ENCODE measurements at regions not wholly inside any gene's neighbourhood (a gene's known extent, or its start where the extent isn't known, plus 50 kb on each side); places are given as distances from the start of the nearest gene placed in this dataset.
"Not testable (repeated sequence)": the region's sequence is repeated elsewhere in the genome, so short reads cannot be mapped to it uniquely, and the experiment has no call there.

DNA sequence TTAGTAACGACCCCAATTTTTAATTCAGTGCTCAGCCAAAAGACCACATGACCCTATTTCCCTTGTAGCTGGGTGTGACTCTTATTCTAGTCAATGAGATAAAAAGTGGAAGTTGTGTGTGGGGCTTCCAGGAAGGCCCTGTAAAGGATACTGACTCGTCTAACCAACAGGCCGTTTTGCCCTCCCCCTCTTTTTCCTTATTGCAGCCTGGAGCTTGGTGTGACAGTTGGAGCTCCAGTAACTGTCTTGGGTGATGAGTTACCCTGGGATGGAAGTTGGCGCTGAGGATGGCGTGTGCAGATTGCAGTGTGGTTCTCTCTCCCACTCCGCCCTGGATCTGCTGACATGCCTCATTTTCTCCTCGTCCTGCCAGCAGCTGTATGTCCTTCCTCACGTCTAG is 209.3 kb upstream of the PROK2 start:
- no peak for DNase-seq (ENCODE audit: low spot score)

DNA sequence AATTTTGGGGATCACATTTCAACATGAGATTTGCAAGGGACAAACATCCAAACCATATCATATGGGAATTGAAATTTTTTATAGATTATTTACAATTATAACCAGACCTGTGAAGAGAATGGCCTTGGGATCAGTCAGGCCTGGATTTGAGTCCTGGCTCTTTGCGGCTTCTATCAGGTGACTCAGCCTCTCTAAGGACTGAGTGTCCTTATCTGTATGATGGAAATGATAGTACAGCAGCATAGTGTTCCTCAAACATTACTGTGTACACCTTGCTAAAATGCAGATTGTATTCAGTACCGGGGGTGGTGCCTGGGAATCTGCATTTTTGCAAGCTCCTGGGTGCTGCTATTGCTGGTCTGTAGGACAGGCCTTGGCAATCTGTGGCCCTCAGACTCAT is 206.7 kb upstream of the PROK2 start:
- DNase-seq (ENCODE audit: low spot score), result no peak

DNA sequence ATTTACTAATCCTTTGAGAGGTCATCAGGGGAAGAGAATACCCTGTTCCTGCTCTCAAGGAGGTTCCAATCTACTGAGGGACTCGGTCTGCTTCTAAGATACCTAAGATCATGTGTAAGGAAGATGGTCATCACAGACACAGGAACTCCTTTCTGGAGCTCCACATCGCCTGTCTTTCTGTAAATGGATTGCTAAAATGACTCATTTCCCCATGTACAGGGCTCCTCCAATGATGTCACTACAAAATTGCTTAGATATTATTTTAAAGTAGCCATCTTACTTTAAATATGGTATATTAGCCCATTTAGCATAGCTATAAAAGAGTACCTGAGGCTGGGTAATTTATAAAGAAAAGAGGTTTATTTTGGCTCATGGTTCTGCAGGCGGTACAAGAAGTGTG is 206.1 kb upstream of the PROK2 start:
- DNase-seq (ENCODE audit: low spot score), result no peak

GRCh38 chr3:71990545-71990944 is 205.6 kb upstream of the PROK2 start:
- no peak for DNase-seq (ENCODE audit: low spot score)

DNA sequence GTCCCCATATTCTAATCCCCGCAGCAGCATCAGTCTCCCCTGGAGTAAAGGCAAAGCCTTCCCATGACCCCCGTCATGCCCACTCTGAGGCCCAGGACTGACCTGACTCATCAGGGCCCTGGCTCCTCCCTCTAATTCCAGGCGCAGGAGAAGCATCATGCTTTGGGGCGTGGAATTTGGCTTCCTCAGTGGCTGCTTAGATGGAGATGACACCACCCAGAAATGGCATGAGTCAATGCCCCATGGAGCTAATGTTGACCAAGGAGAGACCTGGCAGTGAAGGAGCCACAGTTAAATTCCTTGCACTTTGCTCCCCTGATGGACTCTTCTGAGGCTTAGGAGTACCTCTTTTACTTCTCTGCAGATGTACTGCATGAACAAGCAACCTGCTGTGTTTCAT is 204.2 kb upstream of the PROK2 start:
- DNase-seq (ENCODE audit: low spot score), result no peak

DNA sequence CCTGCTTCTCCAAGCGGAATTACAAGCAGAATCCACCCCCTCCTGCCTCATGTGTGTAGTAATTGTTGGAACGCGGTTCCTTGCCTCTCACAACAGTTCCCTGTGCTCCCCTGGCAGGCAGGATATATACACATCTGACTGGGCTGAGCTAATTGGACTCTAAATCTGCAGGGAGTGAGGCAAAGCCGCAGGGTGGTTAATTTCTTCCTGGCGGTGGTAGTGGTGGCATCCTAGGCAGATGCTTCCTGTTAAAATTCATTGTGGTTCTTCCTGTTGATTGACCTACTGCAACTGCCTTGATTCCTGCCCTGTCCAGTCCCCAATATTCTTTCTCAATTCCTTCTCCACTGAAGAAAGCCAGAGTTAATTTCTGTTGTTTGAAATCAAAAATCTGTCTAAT is 202.9 kb upstream of the PROK2 start:
- no peak for DNase-seq (ENCODE audit: low spot score)

DNA sequence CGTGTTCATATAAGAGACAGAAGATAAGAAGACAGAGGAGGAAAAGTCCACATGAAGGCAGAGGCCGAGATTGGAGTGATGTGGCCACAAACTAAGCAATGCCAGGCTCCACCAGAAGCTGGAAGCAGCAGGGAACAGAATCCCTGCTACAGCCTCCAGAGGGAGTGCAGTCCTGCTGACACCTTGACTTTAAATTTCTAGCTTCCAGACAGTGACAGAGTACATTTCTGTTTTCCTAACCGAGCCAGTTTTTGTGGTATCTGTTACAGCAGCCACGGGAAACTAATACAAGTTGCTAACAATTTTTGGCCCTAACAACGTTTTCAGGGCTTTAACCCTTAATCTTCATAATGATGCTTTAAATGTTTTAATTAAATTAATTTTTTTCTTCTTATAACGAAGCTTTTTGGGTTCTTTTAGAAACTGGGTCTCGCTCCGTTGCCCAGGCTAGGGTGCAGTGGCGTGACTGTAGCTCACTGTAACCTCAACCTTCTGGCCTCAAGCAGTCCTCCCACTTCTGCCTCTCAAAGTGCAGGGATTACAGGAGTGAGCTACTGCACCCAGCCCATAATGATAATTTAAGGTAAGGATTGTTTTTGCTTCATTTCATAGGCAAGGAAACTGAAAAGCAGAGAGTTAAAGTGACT is 202.3 kb upstream of the PROK2 start:
- no peak for DNase-seq (ENCODE audit: low spot score)

DNA sequence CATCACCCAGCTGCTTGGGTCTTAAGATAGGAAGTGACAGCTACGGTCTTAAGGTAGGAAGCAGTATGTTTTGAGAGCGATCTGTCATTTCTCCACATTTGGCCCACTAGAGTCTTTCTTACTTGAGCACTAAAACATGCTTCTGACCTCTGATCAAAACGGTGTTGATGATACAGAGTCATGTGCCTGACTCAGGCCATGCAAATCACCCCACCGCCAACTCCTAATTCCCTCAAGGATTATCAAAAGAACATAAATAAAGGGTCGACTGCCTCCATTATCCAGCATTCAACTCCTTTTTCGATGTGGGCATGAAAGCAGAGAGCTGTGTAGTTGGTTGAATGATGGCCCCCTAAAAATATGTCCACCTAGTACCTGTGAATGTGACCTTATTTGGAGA is 201.7 kb upstream of the PROK2 start:
- DNase-seq (ENCODE audit: low spot score), result no peak

- DNase-seq (ENCODE audit: low spot score), result no peak
Observed at GRCh38 chr3:71984843-71985613, 200.1 kb upstream of the PROK2 start.

- no peak for DNase-seq (ENCODE audit: low spot score)
Observed at GRCh38 chr3:71983694-71984093, 198.7 kb upstream of the PROK2 start.

DNA sequence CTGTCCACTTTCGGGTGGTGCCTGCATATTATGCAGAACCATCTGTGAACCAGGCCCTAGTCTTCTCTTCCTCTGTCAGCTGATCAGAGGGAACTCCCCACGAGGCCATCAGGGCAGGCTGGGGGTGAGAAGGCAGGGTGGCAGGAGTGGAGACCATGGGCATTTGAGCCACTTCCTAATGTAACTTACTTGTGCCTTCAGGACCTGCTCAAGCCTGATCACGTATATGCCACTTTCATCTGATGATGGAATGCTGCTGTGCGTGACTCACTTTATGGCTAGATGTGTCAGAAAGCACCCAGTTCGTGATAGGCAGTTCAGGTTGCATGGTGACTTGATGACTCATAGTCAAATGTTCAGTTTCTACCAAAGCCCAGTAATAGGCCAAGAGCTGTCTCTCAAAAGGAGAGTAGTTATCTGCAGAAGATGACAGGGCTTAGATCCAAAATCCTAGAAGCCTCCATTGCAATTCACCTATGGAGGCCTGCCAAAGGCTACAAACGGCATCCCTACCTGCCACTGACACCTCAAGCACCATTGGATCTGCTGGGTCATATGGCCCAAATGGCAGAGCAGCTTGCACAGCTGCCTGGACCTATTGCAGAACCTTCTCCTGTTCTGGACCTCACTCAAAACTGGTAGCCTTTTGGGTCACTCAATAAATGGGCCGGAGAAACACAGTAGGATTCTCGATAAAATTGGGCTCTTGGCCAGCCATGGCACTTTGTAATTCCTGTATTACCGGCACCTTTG is 197.7 kb upstream of the PROK2 start:
- DNase-seq (ENCODE audit: low spot score), result not testable (repeated sequence)

- DNase-seq (ENCODE audit: low spot score), result no peak
Observed at GRCh38 chr3:71979175-71979574, 194.2 kb upstream of the PROK2 start.

DNA sequence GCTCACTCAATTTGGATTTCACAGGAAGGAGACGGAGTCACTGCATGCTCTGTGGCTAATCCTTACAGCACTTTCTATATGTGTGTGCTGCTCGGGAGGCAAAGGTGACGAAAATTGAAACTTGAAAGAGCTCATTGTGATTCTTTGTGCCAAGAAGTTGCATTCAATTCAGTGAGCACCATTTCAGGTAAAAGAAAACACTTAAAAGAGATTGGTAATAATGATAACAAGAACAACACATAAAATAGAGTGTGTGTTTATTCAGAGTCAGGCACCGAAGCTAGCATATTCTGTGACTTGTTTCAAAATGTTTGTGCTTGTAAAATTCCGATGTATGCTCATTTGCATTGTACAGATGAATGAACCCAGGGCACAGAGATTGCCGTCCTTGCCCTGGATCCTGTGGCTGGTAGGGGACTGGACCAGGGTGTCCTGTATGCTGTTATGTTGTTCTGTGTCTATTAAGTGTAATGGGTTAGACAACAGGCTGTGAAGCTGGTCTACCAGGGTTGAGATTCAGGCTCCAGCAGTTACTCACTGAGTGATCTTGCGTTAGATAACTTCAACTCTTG is 193.3 kb upstream of the PROK2 start:
- DNase-seq (ENCODE audit: low spot score), result no peak

GRCh38 chr3:71977525-71977924 is 192.6 kb upstream of the PROK2 start:
- no peak for DNase-seq (ENCODE audit: low spot score)

GRCh38 chr3:71975573-71975972 is 190.6 kb upstream of the PROK2 start:
- DNase-seq (ENCODE audit: low spot score), result no peak

GRCh38 chr3:71974786-71975185 is 189.8 kb upstream of the PROK2 start:
- no peak for DNase-seq (ENCODE audit: low spot score)

GRCh38 chr3:71973274-71974030 is 188.5 kb upstream of the PROK2 start:
- no peak for DNase-seq (ENCODE audit: low spot score)

DNA sequence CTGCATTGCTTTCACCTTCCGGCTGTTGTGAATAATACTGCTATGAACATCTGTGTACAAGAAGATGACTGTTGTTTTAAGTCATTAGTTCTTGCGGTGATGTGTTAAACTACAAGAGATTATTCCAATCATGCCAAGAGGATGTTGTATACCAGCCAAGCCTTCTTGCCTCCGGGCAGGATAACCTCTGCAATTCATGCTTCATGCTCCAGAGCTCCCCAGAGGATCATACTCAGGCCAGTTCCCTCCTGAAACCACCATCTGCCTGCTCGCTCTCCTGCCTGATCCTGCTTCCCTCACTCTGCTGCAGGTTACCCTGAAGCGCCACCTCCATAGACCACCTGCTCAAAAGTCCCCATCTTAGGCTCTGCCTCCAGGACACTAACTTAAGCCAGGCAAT is 187.1 kb upstream of the PROK2 start:
- no peak for DNase-seq (ENCODE audit: low spot score)

GRCh38 chr3:71968544-71968943 is 183.6 kb upstream of the PROK2 start:
- DNase-seq (ENCODE audit: low spot score), result no peak

DNA sequence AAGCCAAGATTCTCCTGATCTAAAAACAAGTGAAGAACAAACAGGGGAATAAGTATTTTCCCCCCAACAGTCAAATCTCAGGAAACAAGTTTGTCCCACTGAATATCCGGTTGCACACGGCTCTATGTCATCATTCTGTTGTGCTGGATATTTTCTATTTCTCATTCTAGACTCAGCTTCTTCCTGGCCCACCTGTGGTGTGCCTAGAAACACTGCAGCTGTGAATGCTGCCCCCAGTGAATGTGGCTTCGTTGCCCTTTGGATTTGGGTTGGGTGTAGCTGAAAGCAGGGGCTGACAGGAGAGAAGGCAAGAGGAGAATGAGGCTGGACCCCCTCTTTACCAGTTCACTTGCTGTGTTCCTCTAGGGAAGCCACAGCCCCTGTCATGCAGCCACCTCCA is 181.2 kb upstream of the PROK2 start:
- DNase-seq (ENCODE audit: low spot score), result no peak

GRCh38 chr3:71964170-71964569 is 179.2 kb upstream of the PROK2 start:
- no peak for DNase-seq (ENCODE audit: low spot score)

All from cerebellar cortex (tissue), 1 donor.